Sigmoid colon (tissue), 6 donors: ENCODE measurements at regions not wholly inside any gene's neighbourhood (a gene's known extent, or its start where the extent isn't known, plus 50 kb on each side); places are given as distances from the start of the nearest gene placed in this dataset.
"Not testable (repeated sequence)": the region's sequence is repeated elsewhere in the genome, so short reads cannot be mapped to it uniquely, and the experiment has no call there.

Experiments
- DNase-seq: peaks from one replicate; pipeline ENCODE4 v3.0.0-alpha.2; 2019
- H3K27ac ChIP-seq, 4 donors: fragments of 200-600 bp; sonication (generic); one replicate each; pipeline ENCODE4 v1.5.1; 2016 to 2019; ENCODE audit warnings: mild to moderate bottlenecking in 1 of 4
- H3K27me3 ChIP-seq, 3 donors: fragments of 200-600 bp; sonication (generic); one replicate each; pipeline ENCODE4 v1.5.1; 2019; ENCODE audit warnings: mild to moderate bottlenecking in 1 of 3
- H3K36me3 ChIP-seq, 4 donors: fragments of 200-600 bp; sonication (generic); one replicate each; pipeline ENCODE4 v1.5.1; 2016 to 2019
- H3K4me1 ChIP-seq, 4 donors: fragments of 200-600 bp; sonication (generic); one replicate each; pipeline ENCODE4 v1.5.1; 2017 to 2019
- H3K4me3 ChIP-seq, 4 donors: fragments of 200-600 bp; sonication (generic); one replicate each; pipeline ENCODE4 v1.5.1; 2017 to 2019; ENCODE audit warnings: mild to moderate bottlenecking in 2 of 4, moderate library complexity in 1 of 4
- H3K9me3 ChIP-seq, 4 donors: fragments of 200-600 bp in 3 of 4; sonication (generic) in 3 of 4; one replicate each; pipeline versions ENCODE4 v1.5.1 to v1.6.1; 2013 to 2019
- CTCF ChIP-seq, 4 experiments: fragments of 450-650 bp in 3 of 4; fragments of 200-600 bp in 1 of 4; IDR thresholded peaks; one replicate each; pipeline ENCODE4 v1.5.1; 2016 to 2019; ENCODE audit warnings: antibody characterized with exemption in 4 of 4, mild to moderate bottlenecking in 3 of 4, moderate library complexity in 2 of 4
- EP300 ChIP-seq, 4 donors: sonication (generic); formaldehyde crosslinking; IDR thresholded peaks; one replicate each; pipeline ENCODE4 v1.6.1; 2017; ENCODE audit warnings: antibody characterized with exemption in 4 of 4
- POLR2A ChIP-seq, 2 donors: fragments of 450-650 bp; IDR thresholded peaks; one replicate each; pipeline ENCODE4 v1.6.1; 2016; ENCODE audit warnings: antibody characterized with exemption in 2 of 2, mild to moderate bottlenecking in 2 of 2, moderate library complexity in 2 of 2
- POLR2AphosphoS5 ChIP-seq, 4 donors: sonication (generic); formaldehyde crosslinking; IDR thresholded peaks; one replicate each; pipeline ENCODE4 v1.6.1; 2017; ENCODE audit warnings: antibody characterized with exemption in 4 of 4
- WGBS, 2 donors: extraction: QIAGEN DNeasy Blood & Tissue Kit; methylation state at CpG; one replicate each; pipeline ENCODE4 v1.1.7; 2013; 5-methylcytosine and 5-hydroxymethylcytosine counted together
- intact Hi-C: fragments of 100-400 bp; cut with DNase I; formaldehyde crosslinking; loops from one replicate; pipeline ENCODE4 v1.15.1; 2023
- donor health status: healthy with polysubstance abuse.
- donor health status: healthy.

GRCh38 chr2:42973726-42974125 is 181.3 kb upstream of the HAAO start:
- Histone ChIP-seq H3K9me3 (no peaks in the 10 kb centered on the region), H3K27ac (peak overlapping the region in 2 of 4 donors; percentile 62 to 71), H3K4me1 (peaks cover 0 to 34% (median 25%) of the 10 kb centered on the region in 4 donors), H3K36me3 (no peaks in the 10 kb centered on the region), H3K4me3 (no peak overlapping the region), H3K27me3 (no peaks in the 10 kb centered on the region)
- intact Hi-C loops, result loop anchor here (1.0 to 2.0 kb wide), 3 partner anchors 45 to 511 kb away; no protein-coding TSS in a partner anchor
- peak; percentile 73 for DNase-seq
- 84% methylated on average over 3 of the region's 3 CpGs for WGBS, 2 donors
- no peak for TF ChIP-seq POLR2A (IDR thresholded peaks at IDR 0.05)
- TF ChIP-seq EP300 (IDR thresholded peaks at IDR 0.05), result no peak
- TF ChIP-seq CTCF (IDR thresholded peaks at IDR 0.05), result no peak
- peak in 3 of 4 donors; percentile 55 to 79 (median 76) for TF ChIP-seq POLR2AphosphoS5 (IDR thresholded peaks at IDR 0.05)

- DNase-seq, result peak; percentile 35
- H3K27me3 ChIP-seq, H3K4me3 ChIP-seq, H3K9me3 ChIP-seq, H3K36me3 ChIP-seq, intact Hi-C loops: not testable (repeated sequence)
- WGBS, 2 donors, result 67 to 79% methylated on average over 11 of the region's 11 CpGs
- Histone ChIP-seq H3K4me1 (peaks cover 0 to 39% (median 25%) of the 10 kb centered on the region in 4 donors), H3K27ac (peak overlapping the region in 2 of 4 donors; percentile 62 to 71)
Observed at GRCh38 chr2:42972933-42973516, 180.6 kb upstream of the HAAO start.

DNA sequence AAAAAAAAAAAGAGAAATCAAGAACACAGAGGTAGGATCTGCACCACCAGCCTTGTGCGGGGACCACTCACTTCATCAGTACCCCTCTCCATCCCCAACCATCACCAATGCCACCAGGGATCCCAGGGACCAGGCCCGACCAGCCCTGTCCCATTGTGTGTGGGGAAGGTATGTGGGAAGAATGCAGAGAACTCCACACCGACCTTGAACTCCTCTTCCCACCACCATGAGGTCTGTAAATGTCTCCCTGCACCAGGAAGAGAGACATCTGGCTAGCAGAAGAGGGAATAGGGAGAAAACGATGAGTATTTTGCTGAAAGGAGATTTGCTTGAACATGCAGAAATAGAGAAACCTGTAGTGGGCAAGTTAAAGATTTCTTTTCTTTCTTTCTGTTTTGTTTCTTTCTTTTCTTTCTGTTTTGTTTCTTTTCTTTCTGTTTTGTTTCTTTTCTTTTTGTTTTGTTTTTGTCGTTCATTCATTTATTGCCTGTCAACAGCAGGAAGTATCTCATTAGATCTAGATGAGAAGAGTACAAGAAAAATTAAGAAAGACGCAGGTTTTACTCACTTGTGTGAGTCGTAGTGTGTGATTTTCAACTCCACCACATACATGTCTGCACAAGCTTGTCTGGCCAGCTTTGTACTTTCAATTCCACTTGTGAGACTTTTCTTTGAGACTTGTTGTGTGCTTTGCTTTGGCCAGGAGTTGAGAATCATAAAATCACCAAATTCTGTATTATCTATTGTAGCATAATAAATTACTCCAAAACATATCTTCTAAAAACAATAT is 179.8 kb upstream of the HAAO start:
- no peaks in the 10 kb centered on the region for H3K9me3 ChIP-seq

DNA sequence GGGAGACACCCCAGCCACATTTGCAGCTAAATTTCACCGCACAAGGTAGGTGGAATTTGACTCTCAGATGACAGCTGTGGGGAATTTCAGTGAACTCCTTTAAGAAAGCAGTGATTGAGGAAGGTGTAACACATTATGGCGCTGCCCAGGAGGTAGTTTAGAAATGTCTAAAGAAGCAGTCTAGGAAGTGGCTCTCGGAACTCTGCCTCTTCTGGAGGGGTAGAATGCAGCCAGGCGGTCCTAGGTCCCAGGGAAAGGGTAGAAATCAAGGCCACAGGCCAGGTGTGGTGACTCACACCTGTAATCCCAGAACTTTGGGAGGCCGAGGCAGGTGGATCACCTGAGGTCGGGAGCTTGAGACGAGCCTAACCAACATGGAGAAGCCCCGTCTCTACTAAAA is 179.0 kb upstream of the HAAO start:
- DNase-seq, result peak; percentile 57
- intact Hi-C loops, result no loop called here
- H3K4me1 ChIP-seq, result peaks cover 0 to 39% (median 25%) of the 10 kb centered on the region in 4 donors
- no peak overlapping the region for H3K4me3 ChIP-seq
- no peaks in the 10 kb centered on the region for H3K9me3 ChIP-seq
- TF ChIP-seq EP300 (IDR thresholded peaks at IDR 0.05) (no peak), POLR2AphosphoS5 (IDR thresholded peaks at IDR 0.05) (no peak), POLR2A (IDR thresholded peaks at IDR 0.05) (no peak), CTCF (IDR thresholded peaks at IDR 0.05) (no peak)
- peak overlapping the region in 1 of 4 donors; percentile 1 for H3K27ac ChIP-seq
- no peaks in the 10 kb centered on the region for H3K27me3 ChIP-seq
- WGBS, 2 donors, result 94 to 96% methylated on average over 8 of the region's 8 CpGs
- H3K36me3 ChIP-seq, result no peaks in the 10 kb centered on the region

More for the DNA sequence above, 179.8 kb upstream of the HAAO start:
- Histone ChIP-seq H3K4me3 (no peak overlapping the region), H3K4me1 (peaks cover 0 to 39% (median 25%) of the 10 kb centered on the region in 4 donors), H3K36me3 (no peaks in the 10 kb centered on the region), H3K27ac (peak overlapping the region in 2 of 4 donors; percentile 12 to 71), H3K27me3 (no peaks in the 10 kb centered on the region)
- TF ChIP-seq CTCF (IDR thresholded peaks at IDR 0.05) (no peak), POLR2A (IDR thresholded peaks at IDR 0.05) (no peak), EP300 (IDR thresholded peaks at IDR 0.05) (no peak), POLR2AphosphoS5 (IDR thresholded peaks at IDR 0.05) (no peak)
- WGBS, 2 donors, result 72 to 76% methylated on average over 7 of the region's 7 CpGs
- DNase-seq, result peak; percentile 46
- intact Hi-C loops, result no loop called here

- no peak for TF ChIP-seq EP300 (IDR thresholded peaks at IDR 0.05)
- Histone ChIP-seq H3K27ac (peak overlapping the region in 1 of 4 donors; percentile 64), H3K4me1 (peaks cover 0 to 32% (median 22%) of the 10 kb centered on the region in 4 donors), H3K4me3 (no peak overlapping the region), H3K9me3 (no peaks in the 10 kb centered on the region), H3K36me3 (no peaks in the 10 kb centered on the region), H3K27me3 (no peaks in the 10 kb centered on the region)
- no peak for DNase-seq
- WGBS, 2 donors, result 96 to 98% methylated on average over 3 of the region's 3 CpGs
- intact Hi-C loops, result no loop called here
Observed at GRCh38 chr2:42970151-42970550, 177.8 kb upstream of the HAAO start.
